Fibroblast of lung (primary cell): ENCODE measurements at regions not wholly inside any gene's neighbourhood (a gene's known extent, or its start where the extent isn't known, plus 50 kb on each side); places are given as distances from the start of the nearest gene placed in this dataset.

ENCODE experiments used
- DNase-seq, 2 donors: peaks; one replicate each; pipeline versions ENCODE4 v3.0.0 to v3.0.0-alpha.2; 2010; ENCODE audit warnings: low read depth in 2 of 2
- H2AFZ ChIP-seq: 2 replicates; pipeline ENCODE4 v1.5.1; 2012; ENCODE audit warnings: low read length, control low read depth, inconsistent platforms
- H3K27ac ChIP-seq: 2 replicates; pipeline ENCODE4 v1.5.1; 2011; ENCODE audit warnings: low read length, control low read depth; ENCODE audit not compliant: insufficient read depth
- H3K27me3 ChIP-seq: 2 replicates; pipeline ENCODE4 v1.5.1; 2011; ENCODE audit warnings: mild to moderate bottlenecking, low read length; ENCODE audit not compliant: control insufficient read depth, insufficient read depth
- H3K36me3 ChIP-seq: 2 replicates; pipeline ENCODE4 v1.5.1; 2011; ENCODE audit warnings: low read length; ENCODE audit not compliant: control insufficient read depth, insufficient read depth
- H3K4me1 ChIP-seq: 2 replicates; pipeline ENCODE4 v1.5.1; 2011; ENCODE audit warnings: low read length; ENCODE audit not compliant: control insufficient read depth, insufficient read depth; ENCODE audit errors: extremely low read depth
- H3K4me2 ChIP-seq: 2 replicates; pipeline ENCODE4 v1.5.1; 2011; ENCODE audit warnings: low read length, control low read depth; ENCODE audit not compliant: insufficient read depth; ENCODE audit errors: extremely low read depth
- H3K4me3 ChIP-seq, 4 experiments: fragments of 200-600 bp in 1 of 4; sonication (generic) in 1 of 4; replicated peaks in 1 of 4; 2 replicates each; pipeline ENCODE4 v1.5.1; 2011 to 2016; ENCODE audit warnings: low read length in 4 of 4, low read depth in 3 of 4, mild to moderate bottlenecking in 3 of 4, control low read depth in 2 of 4, inconsistent platforms in 1 of 4, mixed read lengths in 1 of 4; ENCODE audit not compliant: insufficient read depth in 1 of 4; ENCODE audit errors: control extremely low read depth in 1 of 4
- H3K79me2 ChIP-seq: 2 replicates; pipeline ENCODE4 v1.5.1; 2012; ENCODE audit warnings: mild to moderate bottlenecking, low read length, inconsistent platforms; ENCODE audit not compliant: control insufficient read depth, insufficient read depth
- H3K9ac ChIP-seq: 2 replicates; pipeline ENCODE4 v1.5.1; 2011; ENCODE audit warnings: mild to moderate bottlenecking, low read length, control low read depth; ENCODE audit not compliant: insufficient read depth
- H3K9me3 ChIP-seq: 2 replicates; pipeline ENCODE4 v1.5.1; 2012; ENCODE audit warnings: low read depth, low read length; ENCODE audit not compliant: control insufficient read depth, insufficient read depth
- H4K20me1 ChIP-seq: 2 replicates; pipeline ENCODE4 v1.5.1; 2011; ENCODE audit warnings: low read length; ENCODE audit not compliant: control insufficient read depth, insufficient read depth; ENCODE audit errors: extremely low read depth
- CTCF ChIP-seq, 2 donors: IDR thresholded peaks in 1 of 2; conservative IDR thresholded peaks in 1 of 2; 1 replicate in 1 of 2; 2 replicates in 1 of 2; pipeline ENCODE4 v1.5.1; 2011 to 2012; ENCODE audit warnings: low read length in 2 of 2, control low read depth in 1 of 2, inconsistent platforms in 1 of 2, low read depth in 1 of 2, mild to moderate bottlenecking in 1 of 2
- EZH2 ChIP-seq: IDR thresholded peaks from 2 replicates; pipeline ENCODE4 v1.5.1; 2012; ENCODE audit warnings: low read length, control low read depth, mild to moderate bottlenecking; ENCODE audit errors: missing control alignments

- TF ChIP-seq CTCF (conservative IDR thresholded peaks at IDR 0.05 in 1 of 2, IDR thresholded peaks at IDR 0.05 in 1 of 2; ENCODE audit: low read depth in 1 of 2, low read length in 2 of 2) (no peak), EZH2 (no peak)
- no peak overlapping the region for H3K9ac ChIP-seq
- H3K79me2 ChIP-seq: no peaks in the 10 kb centered on the region
These were observed 84.5 kb downstream of the MAGEB17 start for GRCh38 chrX:16251782-16252181.

GRCh38 chrX:16258882-16259281, 91.6 kb downstream of the MAGEB17 start:
- Histone ChIP-seq H3K4me3 (no peak overlapping the region), H3K27me3 (no peaks in the 10 kb centered on the region), H4K20me1 (no peaks in the 10 kb centered on the region), H3K9me3 (no peaks in the 10 kb centered on the region), H3K9ac (no peak overlapping the region), H3K79me2 (no peaks in the 10 kb centered on the region), H3K4me1 (no peaks in the 10 kb centered on the region), H3K27ac (no peak overlapping the region), H3K36me3 (no peaks in the 10 kb centered on the region), H2AFZ (no peak overlapping the region), H3K4me2 (no peak overlapping the region)
- TF ChIP-seq EZH2 (no peak), CTCF (conservative IDR thresholded peaks at IDR 0.05 in 1 of 2, IDR thresholded peaks at IDR 0.05 in 1 of 2; ENCODE audit: low read depth in 1 of 2, low read length in 2 of 2) (no peak)
- DNase-seq: peak in 1 of 2 donors; percentile 5

More at GRCh38 chrX:16251782-16252181, 84.5 kb downstream of the MAGEB17 start:
- H3K27me3 ChIP-seq: no peaks in the 10 kb centered on the region
- no peak overlapping the region for H2AFZ ChIP-seq
- no peaks in the 10 kb centered on the region for H3K9me3 ChIP-seq
- no peak overlapping the region for H3K4me2 ChIP-seq
- no peak overlapping the region for H3K4me3 ChIP-seq
- no peaks in the 10 kb centered on the region for H3K4me1 ChIP-seq
- DNase-seq: no peak
- H3K27ac ChIP-seq: no peak overlapping the region
- H4K20me1 ChIP-seq: no peaks in the 10 kb centered on the region
- H3K36me3 ChIP-seq: no peaks in the 10 kb centered on the region

GRCh38 chrX:16267431-16267830, 100.2 kb downstream of the MAGEB17 start:
- Histone ChIP-seq H3K27me3 (no peaks in the 10 kb centered on the region), H3K4me2 (no peak overlapping the region), H3K36me3 (no peaks in the 10 kb centered on the region), H3K27ac (no peak overlapping the region), H3K79me2 (no peaks in the 10 kb centered on the region), H2AFZ (no peak overlapping the region), H4K20me1 (no peaks in the 10 kb centered on the region), H3K4me1 (no peaks in the 10 kb centered on the region), H3K9me3 (no peaks in the 10 kb centered on the region), H3K9ac (no peak overlapping the region), H3K4me3 (no peak overlapping the region)
- TF ChIP-seq EZH2 (no peak), CTCF (conservative IDR thresholded peaks at IDR 0.05 in 1 of 2, IDR thresholded peaks at IDR 0.05 in 1 of 2; ENCODE audit: low read depth in 1 of 2, low read length in 2 of 2) (no peak)
- DNase-seq: no peak
